PC-3 (cell line): ENCODE measurements at regions not wholly inside any gene's neighbourhood (a gene's known extent, or its start where the extent isn't known, plus 50 kb on each side); places are given as distances from the start of the nearest gene placed in this dataset.
A peak's percentile ranks its signal among the peaks of the same experiment; 100 is the strongest.

ENCODE experiments used
- ATAC-seq: fragments of 200-7000 bp; cut with Tn5 transposase; 2 replicates; pipeline ENCODE4 v1.9.1; 2020; ENCODE audit warnings: mild to moderate bottlenecking, moderate library complexity
- BruUV-seq: library from RNA; stranded (reverse); fragments of 400-500 nt; replicated peaks from 2 replicates; lab custom pipeline; 2021; lab: Mats Ljungman, UMichigan
- CTCF ChIA-PET: fragments of 300-600 bp; sonication (Branson Sonifier 250); formaldehyde crosslinking; loops from one replicate; lab custom pipeline; 2022; ENCODE audit warnings: antibody characterized with exemption; lab: Charles Lee
- POLR2A ChIA-PET: fragments of 300-600 bp; sonication (Branson Sonifier 250); formaldehyde crosslinking; loops from one replicate; lab custom pipeline; 2022; ENCODE audit warnings: antibody characterized with exemption; ENCODE audit not compliant: unreplicated experiment; lab: Charles Lee
- DNase-seq: peaks from one replicate; pipeline ENCODE4 v3.0.0-alpha.2; 2015
- H2AFZ ChIP-seq: fragments of 300-600 bp; sonication (generic); 2 replicates; pipeline ENCODE4 v1.6.0; 2016; ENCODE audit warnings: antibody characterized with exemption, low read length
- H3F3A ChIP-seq: fragments of 300-600 bp; sonication (generic); one replicate; pipeline ENCODE4 v1.6.0; 2017; ENCODE audit warnings: antibody characterized with exemption, low read length, control low read depth, mild to moderate bottlenecking; ENCODE audit not compliant: unreplicated experiment
- H3K27ac ChIP-seq: fragments of 300-600 bp; sonication (generic); 2 replicates; pipeline ENCODE4 v1.5.1; 2016; ENCODE audit warnings: mild to moderate bottlenecking, low read length
- H3K27me3 ChIP-seq: fragments of 300-600 bp; sonication (generic); 2 replicates; pipeline ENCODE4 v1.6.1; 2016; ENCODE audit warnings: low read length, mixed read lengths
- H3K36me3 ChIP-seq: fragments of 300-600 bp; sonication (generic); 2 replicates; pipeline ENCODE4 v1.6.1; 2016; ENCODE audit warnings: low read depth, mixed run types, low read length, mixed read lengths
- H3K4me1 ChIP-seq: fragments of 300-600 bp; sonication (generic); 2 replicates; pipeline ENCODE4 v1.5.1; 2016; ENCODE audit warnings: low read length; ENCODE audit not compliant: insufficient read depth
- H3K4me2 ChIP-seq: fragments of 300-600 bp; sonication (generic); 2 replicates; pipeline ENCODE4 v1.6.0; 2016; ENCODE audit warnings: low read length
- H3K4me3 ChIP-seq: fragments of 300-600 bp; sonication (generic); 2 replicates; pipeline ENCODE4 v1.5.1; 2016; ENCODE audit warnings: mild to moderate bottlenecking, low read length, mixed read lengths
- H3K79me2 ChIP-seq: fragments of 300-600 bp; sonication (generic); 2 replicates; pipeline ENCODE4 v1.6.1; 2017; ENCODE audit warnings: low read length, mixed read lengths
- H3K9ac ChIP-seq: fragments of 300-600 bp; sonication (generic); 2 replicates; pipeline ENCODE4 v1.6.0; 2016; ENCODE audit warnings: mild to moderate bottlenecking, low read length
- H3K9me2 ChIP-seq: fragments of 300-600 bp; sonication (generic); replicated peaks from 2 replicates; pipeline ENCODE4 v1.6.1; 2016; ENCODE audit warnings: mixed run types, low read length, mixed read lengths
- H3K9me3 ChIP-seq: fragments of 300-600 bp; sonication (generic); 2 replicates; pipeline ENCODE4 v1.6.1; 2016; ENCODE audit warnings: low read length, mixed read lengths
- H4K20me1 ChIP-seq: fragments of 300-600 bp; sonication (generic); 2 replicates; pipeline ENCODE4 v1.6.1; 2016; ENCODE audit warnings: low read length, mixed read lengths
- EZH2 ChIP-seq: fragments of 300-600 bp; sonication (generic); IDR thresholded peaks from one replicate; pipeline ENCODE4 v1.6.1; 2017; ENCODE audit warnings: antibody characterized with exemption, mild to moderate bottlenecking, low read length; ENCODE audit not compliant: unreplicated experiment
- EZH2phosphoT487 ChIP-seq: fragments of 300-600 bp; sonication (generic); IDR thresholded peaks from 2 replicates; pipeline ENCODE4 v1.6.1; 2018; ENCODE audit warnings: mild to moderate bottlenecking, antibody characterized with exemption, low read length, borderline replicate concordance
- intact Hi-C: fragments of 100-400 bp; cut with micrococcal nuclease; formaldehyde crosslinking; loops from 2 replicates; pipeline ENCODE4 v1.9.0; 2023
- TF ChIP-seq, protein P1 (sequence below): fragments of 300-600 bp; sonication (generic); conservative IDR thresholded peaks from 2 replicates; pipeline ENCODE4 v1.5.1; 2017; ENCODE audit warnings: antibody characterized with exemption, low read depth, mild to moderate bottlenecking, low read length

DNA sequence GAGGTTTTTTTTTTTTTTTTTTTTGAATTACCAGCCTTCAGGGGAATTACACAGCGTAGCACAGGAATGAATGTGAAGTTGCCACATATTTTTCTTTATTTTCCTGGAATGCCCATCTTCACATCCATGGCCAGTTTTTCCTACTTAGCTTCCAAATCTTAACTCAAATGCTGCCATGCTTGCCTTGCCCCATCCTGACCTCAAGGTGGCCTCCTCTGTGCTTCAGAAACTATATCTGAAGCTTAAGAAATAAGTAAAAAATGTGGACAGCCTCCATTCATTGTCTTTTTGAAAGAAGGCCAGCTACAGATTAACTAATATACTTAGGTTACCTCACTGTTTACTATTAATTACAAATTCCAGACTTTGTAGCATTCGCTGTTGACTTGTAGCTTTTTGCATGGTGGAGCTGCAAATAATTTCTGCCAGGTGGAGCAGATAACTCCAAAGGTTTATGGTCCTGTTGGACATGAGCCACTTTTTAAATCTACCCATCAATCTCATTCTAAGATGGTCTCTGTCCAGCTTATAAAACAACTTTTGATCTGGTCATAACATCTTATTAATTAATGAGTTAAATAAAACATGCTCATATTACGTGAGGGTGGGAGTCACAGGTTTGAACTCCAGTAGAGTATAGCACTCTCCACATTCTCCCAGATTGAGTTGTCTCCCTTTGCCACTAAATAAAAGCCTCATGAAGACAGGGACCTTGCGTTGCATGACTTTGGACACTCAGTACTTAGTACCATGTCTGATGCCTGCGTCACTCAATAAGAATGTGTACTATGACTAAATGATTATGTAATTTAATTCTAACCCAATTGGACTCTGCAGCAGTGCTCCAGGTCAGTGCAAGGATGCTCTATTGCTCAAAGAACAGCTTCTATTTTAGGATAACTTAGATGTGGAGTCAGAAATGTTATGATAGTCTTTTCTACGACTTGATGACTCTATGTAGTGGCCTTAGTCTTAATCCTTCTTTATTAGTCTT, 678.6 kb upstream of the CITED2 start:
- no peaks in the 10 kb centered on the region for H4K20me1 ChIP-seq
- DNase-seq (peak; percentile 17), ATAC-seq (no peak)
- no peaks in the 10 kb centered on the region for H3K79me2 ChIP-seq
- POLR2A ChIA-PET = no interaction called here
- intact Hi-C loops = loop anchor here (10.0 kb wide), 1 partner anchor 872 kb away; no protein-coding TSS in a partner anchor
- H3F3A ChIP-seq = no peaks in the 10 kb centered on the region
- no peak overlapping the region for H2AFZ ChIP-seq
- no peaks in the 10 kb centered on the region for H3K9me2 ChIP-seq
- H3K9me3 ChIP-seq = no peaks in the 10 kb centered on the region
- CTCF ChIA-PET = no interaction called here
- H3K4me2 ChIP-seq = no peak overlapping the region; the same call in 1 of the 2 replicates
- H3K36me3 ChIP-seq = no peaks in the 10 kb centered on the region
- H3K27ac ChIP-seq = no peak overlapping the region
- TF ChIP-seq, protein P1, sequence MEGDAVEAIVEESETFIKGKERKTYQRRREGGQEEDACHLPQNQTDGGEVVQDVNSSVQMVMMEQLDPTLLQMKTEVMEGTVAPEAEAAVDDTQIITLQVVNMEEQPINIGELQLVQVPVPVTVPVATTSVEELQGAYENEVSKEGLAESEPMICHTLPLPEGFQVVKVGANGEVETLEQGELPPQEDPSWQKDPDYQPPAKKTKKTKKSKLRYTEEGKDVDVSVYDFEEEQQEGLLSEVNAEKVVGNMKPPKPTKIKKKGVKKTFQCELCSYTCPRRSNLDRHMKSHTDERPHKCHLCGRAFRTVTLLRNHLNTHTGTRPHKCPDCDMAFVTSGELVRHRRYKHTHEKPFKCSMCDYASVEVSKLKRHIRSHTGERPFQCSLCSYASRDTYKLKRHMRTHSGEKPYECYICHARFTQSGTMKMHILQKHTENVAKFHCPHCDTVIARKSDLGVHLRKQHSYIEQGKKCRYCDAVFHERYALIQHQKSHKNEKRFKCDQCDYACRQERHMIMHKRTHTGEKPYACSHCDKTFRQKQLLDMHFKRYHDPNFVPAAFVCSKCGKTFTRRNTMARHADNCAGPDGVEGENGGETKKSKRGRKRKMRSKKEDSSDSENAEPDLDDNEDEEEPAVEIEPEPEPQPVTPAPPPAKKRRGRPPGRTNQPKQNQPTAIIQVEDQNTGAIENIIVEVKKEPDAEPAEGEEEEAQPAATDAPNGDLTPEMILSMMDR = peak; percentile 44
- TF ChIP-seq EZH2 (no peak), EZH2phosphoT487 (no peak)
- H3K4me3 ChIP-seq = no peak overlapping the region
- peaks cover 27% of the 10 kb centered on the region for H3K4me1 ChIP-seq
- no peak overlapping the region for H3K9ac ChIP-seq
- no peaks in the 10 kb centered on the region for H3K27me3 ChIP-seq
- no TSS peak for BruUV-seq

DNA sequence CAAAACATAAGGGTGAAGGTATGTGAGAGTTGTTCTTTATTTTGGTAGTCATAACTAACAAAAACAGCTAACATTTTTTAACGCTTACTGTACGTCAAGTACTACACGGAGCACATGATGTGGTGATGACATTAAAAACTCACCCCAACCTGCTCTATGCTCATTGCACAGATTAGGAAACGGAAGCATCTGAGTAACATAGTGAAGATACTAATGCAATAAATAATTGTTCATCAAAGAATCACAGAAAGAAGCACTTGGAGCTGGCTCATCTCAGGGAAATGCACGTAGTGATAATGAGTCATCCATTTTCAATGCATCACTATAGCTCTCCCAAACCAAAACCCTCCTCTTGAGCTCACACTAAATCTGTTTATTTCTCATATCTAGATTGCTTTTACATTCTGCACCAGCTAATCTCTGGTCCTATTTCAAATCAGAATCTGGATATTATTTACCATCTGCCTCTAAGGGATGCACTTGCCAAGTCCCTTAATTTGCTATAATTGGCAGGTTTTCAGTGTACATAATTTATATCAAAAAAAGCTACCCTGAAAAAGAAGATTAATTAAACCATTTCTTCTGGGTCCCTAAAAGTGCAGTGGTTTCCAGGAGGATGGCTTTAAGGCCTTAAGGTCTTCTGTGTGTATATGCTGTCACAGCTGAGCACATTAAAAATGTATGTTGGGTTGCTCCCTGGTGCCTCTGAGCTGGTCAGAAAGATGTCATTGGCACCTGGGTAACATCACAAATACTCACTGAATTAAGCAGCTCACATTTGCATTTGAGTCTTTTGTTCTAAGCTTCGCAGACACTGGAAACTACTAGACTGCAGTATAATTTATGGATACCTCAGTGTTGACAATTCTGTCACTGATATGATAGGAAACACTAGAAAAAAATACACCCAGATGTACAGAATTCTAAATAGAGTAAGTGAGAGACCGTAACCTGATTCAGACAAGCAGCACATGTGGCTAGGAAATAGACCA, 677.4 kb upstream of the CITED2 start:
- H2AFZ ChIP-seq = no peak overlapping the region
- DNase-seq = peak; percentile 83
- intact Hi-C loops = loop anchor here (10.0 kb wide), 1 partner anchor 873 kb away; no protein-coding TSS in a partner anchor

More for the DNA sequence above, 677.4 kb upstream of the CITED2 start:
- POLR2A ChIA-PET = interaction anchor here (0.5 to 0.8 kb wide), 4 partner anchors 9 to 677 kb away, joined by 3 to 5 read pairs (median 4); partner anchors contain the start of gene CITED2
- BruUV-seq = no TSS peak
- H3K4me2 ChIP-seq = peak overlapping the region; percentile 15
- H3K9ac ChIP-seq = no peak overlapping the region
- no peaks in the 10 kb centered on the region for H3K79me2 ChIP-seq
- no peaks in the 10 kb centered on the region for H3K27me3 ChIP-seq
- no peaks in the 10 kb centered on the region for H3K9me3 ChIP-seq
- no peaks in the 10 kb centered on the region for H4K20me1 ChIP-seq
- ATAC-seq = peak; percentile 89
- H3K9me2 ChIP-seq = no peaks in the 10 kb centered on the region
- H3K4me3 ChIP-seq = no peak overlapping the region
- TF ChIP-seq EZH2 (no peak), EZH2phosphoT487 (no peak)
- TF ChIP-seq, protein P1 = no peak
- H3F3A ChIP-seq = no peaks in the 10 kb centered on the region
- H3K27ac ChIP-seq = peak overlapping the region; percentile 52
- peaks cover 27% of the 10 kb centered on the region for H3K4me1 ChIP-seq
- H3K36me3 ChIP-seq = no peaks in the 10 kb centered on the region
- CTCF ChIA-PET = no interaction called here
